ENCODE measurements at regions not wholly inside any gene's neighbourhood (a gene's known extent, or its start where the extent isn't known, plus 50 kb on each side); places are given as distances from the start of the nearest gene placed in this dataset.

- TF ChIP-seq EP300 (IDR thresholded peaks at IDR 0.05; ENCODE audit: borderline replicate concordance): no peak
- no peak for TF ChIP-seq REST (IDR thresholded peaks at IDR 0.05; ENCODE audit: low read depth)
- TF ChIP-seq CEBPB (IDR thresholded peaks at IDR 0.05): no peak
- no peak for TF ChIP-seq YY1 (IDR thresholded peaks at IDR 0.05; ENCODE audit: low read depth)
- TF ChIP-seq TAF1 (IDR thresholded peaks at IDR 0.05; ENCODE audit: low read depth): no peak
Measured at GRCh38 chr1:217344712-217345111, 286.2 kb downstream of the GPATCH2 start.
